Hepatocyte (in vitro differentiated cells): ENCODE measurements at regions not wholly inside any gene's neighbourhood (a gene's known extent, or its start where the extent isn't known, plus 50 kb on each side); places are given as distances from the start of the nearest gene placed in this dataset.

Source experiments
- DNase-seq: peaks from one replicate; pipeline ENCODE4 v3.0.0-alpha.2; 2016; ENCODE audit warnings: low spot score
- H2AFZ ChIP-seq: fragments of 200-600 bp; sonication (generic); 2 replicates; pipeline ENCODE4 v1.6.0; 2016; ENCODE audit warnings: antibody characterized with exemption, mild to moderate bottlenecking
- H3K27ac ChIP-seq: fragments of 200-600 bp; sonication (generic); 2 replicates; pipeline ENCODE4 v1.5.1; 2016; ENCODE audit warnings: mild to moderate bottlenecking
- H3K27me3 ChIP-seq: fragments of 200-600 bp; sonication (generic); 2 replicates; pipeline ENCODE4 v1.6.1; 2016
- H3K36me3 ChIP-seq: fragments of 200-600 bp; sonication (generic); replicated peaks from 2 replicates; pipeline ENCODE4 v1.5.1; 2016; ENCODE audit warnings: low read depth; ENCODE audit not compliant: insufficient read depth
- H3K4me1 ChIP-seq: fragments of 200-600 bp; sonication (generic); 2 replicates; pipeline ENCODE4 v1.5.1; 2016; ENCODE audit warnings: mild to moderate bottlenecking, moderate library complexity; ENCODE audit not compliant: insufficient read depth
- H3K4me2 ChIP-seq: fragments of 200-600 bp; sonication (generic); 2 replicates; pipeline ENCODE4 v1.6.0; 2016
- H3K4me3 ChIP-seq: fragments of 200-600 bp; sonication (generic); 2 replicates; pipeline ENCODE4 v1.5.1; 2016; ENCODE audit warnings: mild to moderate bottlenecking
- H3K79me2 ChIP-seq: fragments of 200-600 bp; sonication (generic); 2 replicates; pipeline ENCODE4 v1.6.0; 2017; ENCODE audit warnings: mild to moderate bottlenecking
- H3K9me2 ChIP-seq: fragments of 200-600 bp; sonication (generic); replicated peaks from 2 replicates; pipeline ENCODE4 v1.6.0; 2017; ENCODE audit warnings: mild to moderate bottlenecking; ENCODE audit not compliant: insufficient read depth
- H3K9me3 ChIP-seq: fragments of 200-600 bp; sonication (generic); 2 replicates; pipeline ENCODE4 v1.5.1; 2016; ENCODE audit warnings: low read depth, mild to moderate bottlenecking
- H4K20me1 ChIP-seq: fragments of 200-600 bp; sonication (generic); 2 replicates; pipeline ENCODE4 v1.6.0; 2016; ENCODE audit warnings: mild to moderate bottlenecking; ENCODE audit not compliant: insufficient read depth, poor library complexity, severe bottlenecking
- CTCF ChIP-seq: fragments of 200-600 bp; sonication (generic); IDR thresholded peaks from 2 replicates; pipeline ENCODE4 v1.5.1; 2016; ENCODE audit warnings: antibody characterized with exemption, mild to moderate bottlenecking; ENCODE audit not compliant: poor library complexity
- EZH2 ChIP-seq: fragments of 200-600 bp; sonication (generic); IDR thresholded peaks from 2 replicates; pipeline ENCODE4 v1.6.1; 2016; ENCODE audit warnings: antibody characterized with exemption, mild to moderate bottlenecking, borderline replicate concordance
- EZH2phosphoT487 ChIP-seq: fragments of 200-600 bp; sonication (generic); IDR thresholded peaks from one replicate; pipeline ENCODE4 v1.6.1; 2018; ENCODE audit warnings: antibody characterized with exemption, mild to moderate bottlenecking, low read depth, moderate library complexity; ENCODE audit not compliant: unreplicated experiment, severe bottlenecking
- WGBS: methylation state at CpG from one replicate; pipeline ENCODE4 v1.1.6; 2016; ENCODE audit warnings: low lambda C conversion rate; ENCODE audit errors: missing lambda C conversion rate; 5-methylcytosine and 5-hydroxymethylcytosine counted together

GRCh38 chr12:90303771-90304170 is 595.1 kb upstream of the ATP2B1 start:
- Histone ChIP-seq H2AFZ (no peak overlapping the region), H4K20me1 (no peaks in the 10 kb centered on the region), H3K79me2 (no peaks in the 10 kb centered on the region), H3K4me1 (no peaks in the 10 kb centered on the region), H3K27ac (no peak overlapping the region), H3K36me3 (no peaks in the 10 kb centered on the region), H3K4me2 (no peak overlapping the region), H3K9me2 (no peaks in the 10 kb centered on the region), H3K9me3 (no peaks in the 10 kb centered on the region), H3K27me3 (no peaks in the 10 kb centered on the region), H3K4me3 (no peak overlapping the region)
- TF ChIP-seq EZH2phosphoT487 (no peak), EZH2 (no peak), CTCF (no peak)
- no peak for DNase-seq

DNA sequence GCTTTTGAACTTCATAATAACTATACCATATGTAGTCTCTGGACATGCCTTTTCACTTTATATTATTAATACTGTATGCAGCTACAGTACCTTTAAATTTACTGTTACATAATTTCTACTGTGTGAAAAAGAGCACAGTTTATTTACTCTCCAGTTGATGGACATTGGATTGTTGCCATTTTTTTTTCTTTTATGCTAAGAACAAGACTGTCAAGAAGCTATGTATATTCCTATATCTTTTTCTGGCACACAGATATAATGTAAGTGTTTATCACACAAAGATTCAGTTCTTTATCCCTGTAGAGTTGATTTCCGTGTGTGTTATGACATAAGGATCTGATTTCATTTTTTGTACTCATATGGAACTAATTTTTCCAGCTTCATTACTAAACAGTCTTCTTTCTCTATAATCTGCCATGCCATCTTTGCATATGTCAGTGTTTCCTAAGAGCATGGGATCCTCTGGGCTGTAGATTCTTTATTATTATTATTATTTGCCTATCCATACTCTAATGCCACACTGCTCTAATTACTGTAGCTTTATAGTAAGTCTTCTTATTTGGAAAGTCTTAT is 593.0 kb upstream of the ATP2B1 start:
- H3K9me3 ChIP-seq: no peaks in the 10 kb centered on the region
- WGBS: 52% methylated on average over 1 of the region's 1 CpG

GRCh38 chr12:90301095-90301494 is 592.5 kb upstream of the ATP2B1 start:
- 80% methylated on average over 4 of the region's 4 CpGs for WGBS
- no peak overlapping the region for H2AFZ ChIP-seq
- H3K79me2 ChIP-seq: no peaks in the 10 kb centered on the region
- no peak overlapping the region for H3K4me3 ChIP-seq
- H3K9me3 ChIP-seq: no peaks in the 10 kb centered on the region
- no peaks in the 10 kb centered on the region for H3K27me3 ChIP-seq
- no peaks in the 10 kb centered on the region for H3K36me3 ChIP-seq
- no peak for DNase-seq
- H3K4me2 ChIP-seq: no peak overlapping the region
- H3K9me2 ChIP-seq: no peaks in the 10 kb centered on the region
- TF ChIP-seq EZH2: no peak
- no peak for TF ChIP-seq EZH2phosphoT487
- no peak for TF ChIP-seq CTCF
- H3K4me1 ChIP-seq: no peaks in the 10 kb centered on the region
- no peaks in the 10 kb centered on the region for H4K20me1 ChIP-seq
- H3K27ac ChIP-seq: no peak overlapping the region

More for the DNA sequence above, 593.0 kb upstream of the ATP2B1 start:
- Histone ChIP-seq H3K27me3 (no peaks in the 10 kb centered on the region), H2AFZ (no peak overlapping the region), H3K27ac (no peak overlapping the region), H3K36me3 (no peaks in the 10 kb centered on the region), H3K79me2 (no peaks in the 10 kb centered on the region), H4K20me1 (no peaks in the 10 kb centered on the region), H3K4me2 (no peak overlapping the region), H3K9me2 (no peaks in the 10 kb centered on the region), H3K4me1 (no peaks in the 10 kb centered on the region), H3K4me3 (no peak overlapping the region)
- no peak for TF ChIP-seq CTCF
- TF ChIP-seq EZH2: no peak
- TF ChIP-seq EZH2phosphoT487: no peak
- DNase-seq: no peak

DNA sequence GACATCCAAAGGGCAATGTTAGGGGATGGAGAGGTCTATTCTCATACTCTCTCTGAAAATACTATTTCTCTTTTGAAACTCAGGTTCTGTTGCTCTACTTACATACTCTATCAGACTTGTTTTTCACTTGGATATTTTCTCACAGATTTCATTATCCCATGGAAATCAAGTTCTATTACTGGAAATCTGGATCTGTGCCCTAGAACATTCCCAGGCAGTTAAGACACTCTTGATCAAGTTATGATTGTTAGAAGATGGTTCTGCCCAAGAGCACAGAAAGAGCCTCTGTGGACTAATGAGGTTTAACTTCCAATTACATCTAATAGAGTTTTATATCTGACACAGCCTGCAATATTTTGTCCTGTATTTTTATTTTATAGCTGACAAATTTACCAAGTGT is 591.0 kb upstream of the ATP2B1 start:
- DNase-seq: no peak
- H3K36me3 ChIP-seq: no peaks in the 10 kb centered on the region
- H2AFZ ChIP-seq: no peak overlapping the region
- H3K27me3 ChIP-seq: no peaks in the 10 kb centered on the region
- H3K4me3 ChIP-seq: no peak overlapping the region
- H3K79me2 ChIP-seq: no peaks in the 10 kb centered on the region
- no peaks in the 10 kb centered on the region for H4K20me1 ChIP-seq
- H3K9me2 ChIP-seq: no peaks in the 10 kb centered on the region
- TF ChIP-seq EZH2: no peak
- TF ChIP-seq EZH2phosphoT487: no peak
- TF ChIP-seq CTCF: no peak
- H3K27ac ChIP-seq: no peak overlapping the region
- H3K4me1 ChIP-seq: no peaks in the 10 kb centered on the region
- no peaks in the 10 kb centered on the region for H3K9me3 ChIP-seq
- no peak overlapping the region for H3K4me2 ChIP-seq
